ENCODE measurements at regions not wholly inside any gene's neighbourhood (a gene's known extent, or its start where the extent isn't known, plus 50 kb on each side); places are given as distances from the start of the nearest gene placed in this dataset.
"Not testable (repeated sequence)": the region's sequence is repeated elsewhere in the genome, so short reads cannot be mapped to it uniquely, and the experiment has no call there.

DNA sequence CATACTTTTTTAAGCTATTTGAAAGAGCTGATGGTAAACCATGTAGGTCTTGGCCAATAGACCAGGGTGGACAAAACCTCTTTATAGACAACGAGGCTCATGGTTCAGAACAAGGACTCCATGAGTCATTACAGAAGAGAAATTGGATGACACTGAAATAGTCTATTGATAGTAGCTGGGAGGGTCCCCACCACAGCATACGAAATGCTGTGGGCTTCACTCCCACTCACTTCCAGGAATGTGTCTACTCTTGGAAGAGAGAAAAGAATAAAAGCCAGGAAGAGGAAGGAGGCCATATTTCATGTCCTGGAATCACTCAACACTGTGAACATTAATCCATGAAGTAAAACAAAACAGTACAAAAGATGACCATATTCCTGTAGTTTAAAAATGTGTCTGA, 82.3 kb upstream of the MXRA5 start:
- DNase-seq: no peak

DNA sequence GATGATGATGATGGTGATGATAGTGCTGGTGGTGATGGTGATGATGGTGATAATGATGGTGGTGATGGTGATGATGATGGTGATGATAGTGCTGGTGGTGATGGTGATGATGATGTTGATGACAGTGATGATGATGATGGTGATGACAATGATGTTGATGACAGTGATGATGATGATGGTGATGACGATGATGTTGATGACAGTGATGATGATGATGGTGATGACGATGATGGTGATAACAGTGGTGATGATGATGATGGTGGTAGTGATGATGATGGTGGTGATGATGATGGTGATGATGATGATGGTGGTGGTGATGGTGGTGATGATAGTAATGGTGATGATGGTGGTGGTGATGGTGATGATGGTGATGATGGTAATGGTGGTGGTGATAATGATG, 80.1 kb upstream of the MXRA5 start:
- DNase-seq: no peak

DNA sequence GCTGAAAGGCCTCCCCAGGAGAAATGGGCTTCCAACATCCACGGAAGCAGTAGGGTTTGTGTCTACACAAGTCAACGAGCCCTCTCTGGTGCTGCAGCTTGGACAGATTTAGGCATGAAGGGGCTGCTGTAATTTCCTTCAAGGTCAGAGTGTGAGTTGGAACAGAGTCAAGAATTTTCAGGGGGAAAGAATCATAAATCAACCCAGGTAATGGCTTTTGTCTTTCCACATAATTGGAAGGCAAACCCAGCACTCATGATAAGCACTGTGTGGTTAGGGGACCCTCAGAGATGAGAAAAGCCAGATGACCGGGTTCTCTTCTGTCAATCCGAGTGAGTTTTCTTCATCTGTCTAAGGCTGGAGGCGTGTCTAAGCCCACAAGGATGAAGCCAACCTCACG, 78.6 kb upstream of the MXRA5 start:
- no peak for DNase-seq

DNA sequence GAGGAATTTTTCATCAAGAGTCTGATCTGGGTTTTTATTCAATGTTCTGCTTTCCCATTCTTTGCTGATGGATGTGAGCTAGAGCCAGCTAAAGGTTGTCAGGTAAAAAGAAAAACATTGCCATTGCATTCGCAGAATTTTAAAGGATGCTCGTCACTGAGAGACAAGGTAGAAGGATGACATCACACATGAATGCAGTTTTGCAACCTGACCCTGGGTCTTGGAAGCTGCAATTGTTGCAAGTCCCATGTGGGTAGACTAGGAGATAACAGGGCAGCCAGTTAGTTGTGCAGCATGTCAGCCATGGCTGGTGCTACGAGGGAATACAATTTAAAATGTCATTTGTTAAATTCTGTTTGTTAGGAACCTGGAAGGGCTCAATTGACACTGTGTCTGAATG, 73.9 kb upstream of the MXRA5 start:
- DNase-seq: no peak

DNA sequence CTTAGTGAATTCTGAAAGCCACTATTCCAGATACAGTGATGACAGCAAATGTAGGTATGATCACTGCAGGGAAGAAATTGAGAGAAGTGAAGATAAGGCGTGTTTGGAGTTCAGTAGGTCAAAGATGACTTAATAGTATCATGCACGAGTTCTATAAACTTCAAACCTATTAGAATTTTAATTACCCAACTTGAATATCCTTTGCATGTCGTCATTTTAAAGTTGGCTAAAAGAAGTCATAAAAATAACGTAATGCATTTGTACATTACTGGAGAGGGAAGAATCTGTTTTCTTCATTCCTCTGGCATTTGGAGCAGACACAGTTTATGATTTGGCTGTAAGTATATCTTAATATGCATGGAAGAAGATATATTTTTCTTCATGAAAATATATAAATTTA, 68.6 kb upstream of the MXRA5 start:
- no peak for DNase-seq

DNA sequence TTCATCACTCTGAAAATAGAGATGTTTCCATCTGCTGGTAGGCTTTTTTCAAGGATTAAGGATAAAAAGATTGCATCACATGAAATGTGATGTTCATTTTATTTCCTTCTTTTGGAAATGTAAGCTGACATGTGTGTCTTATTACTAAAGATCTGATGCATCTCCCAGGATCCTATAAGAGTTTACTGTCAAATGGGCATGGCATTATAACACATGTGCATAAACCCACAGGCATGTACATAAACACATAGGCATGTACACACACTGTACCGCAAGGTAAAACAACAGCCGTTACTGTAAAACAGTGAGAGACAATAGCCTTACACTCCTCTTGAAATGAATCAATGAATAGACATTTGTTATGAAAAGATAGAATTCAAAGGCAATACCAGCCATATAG, 65.2 kb upstream of the MXRA5 start:
- not testable (repeated sequence) for DNase-seq

DNA sequence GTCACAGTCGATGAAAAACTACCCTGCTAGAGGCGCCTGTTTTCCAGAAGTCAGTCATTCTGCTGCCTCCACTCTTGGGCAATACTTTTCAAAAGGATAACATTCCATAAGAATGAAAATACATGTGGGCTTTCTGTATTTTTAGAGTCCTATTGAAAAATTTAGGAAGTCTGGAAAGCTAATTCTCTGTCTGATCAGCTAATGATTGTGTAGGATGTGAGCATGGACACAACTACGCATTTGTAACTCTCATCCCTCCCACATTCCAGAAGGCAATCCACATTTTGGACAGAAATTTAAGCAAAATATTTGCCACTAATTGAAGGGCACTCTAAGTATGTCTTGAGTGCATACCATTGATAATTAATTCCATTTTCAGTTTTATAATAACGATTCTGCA, 63.5 kb upstream of the MXRA5 start:
- not testable (repeated sequence) for DNase-seq

DNA sequence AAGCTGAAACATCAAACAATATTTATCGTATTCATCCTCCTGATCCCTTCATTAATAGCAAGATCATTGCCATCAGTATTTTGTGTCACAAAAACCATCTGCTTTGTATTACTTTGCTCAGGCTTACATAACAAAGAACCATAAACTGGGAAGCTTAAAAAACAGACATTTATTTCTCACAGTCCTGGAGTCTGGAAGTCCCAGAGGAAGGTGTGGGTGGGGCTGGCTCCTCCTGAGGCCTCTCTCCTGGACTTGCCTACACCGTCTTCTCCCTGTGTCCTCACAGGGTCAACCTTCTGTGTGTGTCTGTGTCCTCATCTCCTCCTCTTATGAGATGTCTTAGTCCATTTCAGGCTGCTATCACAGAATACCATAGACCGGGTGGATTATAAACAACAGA, 61.3 kb upstream of the MXRA5 start:
- DNase-seq: no peak

DNA sequence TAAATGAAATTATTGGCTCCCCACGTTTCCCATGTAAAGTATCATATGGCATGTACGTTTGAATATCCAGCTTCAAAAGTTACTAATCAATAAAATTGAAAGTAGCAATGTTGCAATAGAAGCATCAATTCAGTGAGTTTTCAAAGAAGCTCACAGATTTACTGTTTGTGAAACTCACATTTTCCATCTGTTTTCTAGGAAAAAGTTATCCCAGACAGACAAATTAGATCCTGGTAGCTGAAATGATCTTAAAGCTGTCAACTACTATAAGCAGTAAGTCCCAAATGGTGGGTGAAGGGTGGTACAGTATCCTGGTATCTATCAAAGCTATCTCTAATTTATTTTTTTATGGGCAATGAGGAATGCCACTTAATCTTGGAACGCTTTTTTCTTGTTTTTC, 60.7 kb upstream of the MXRA5 start:
- DNase-seq: no peak

DNA sequence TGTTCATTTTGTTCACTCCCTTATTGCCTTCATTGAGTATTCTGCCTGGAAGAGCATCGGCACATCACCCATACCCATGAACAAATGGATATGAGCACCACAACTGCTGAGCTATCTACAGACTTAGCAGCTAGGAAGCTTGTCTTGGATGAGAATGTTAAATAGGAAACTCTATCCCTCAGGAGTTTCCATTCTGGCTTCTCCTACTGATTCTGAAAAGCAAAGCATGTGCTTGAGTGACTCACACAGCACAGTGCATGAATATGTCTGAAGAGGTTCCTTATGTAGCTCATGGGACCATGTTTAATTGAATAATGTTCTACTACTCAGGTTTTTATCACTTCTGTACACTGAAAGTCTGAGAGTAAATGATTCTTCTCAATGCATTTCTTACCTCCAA, 57.3 kb upstream of the MXRA5 start:
- no peak for DNase-seq

Measured in NCI-H510A treated with DMSO at 0.1 percent for 48 hours (cell line).